ENCODE measurements at regions not wholly inside any gene's neighbourhood (a gene's known extent, or its start where the extent isn't known, plus 50 kb on each side); places are given as distances from the start of the nearest gene placed in this dataset.

DNA sequence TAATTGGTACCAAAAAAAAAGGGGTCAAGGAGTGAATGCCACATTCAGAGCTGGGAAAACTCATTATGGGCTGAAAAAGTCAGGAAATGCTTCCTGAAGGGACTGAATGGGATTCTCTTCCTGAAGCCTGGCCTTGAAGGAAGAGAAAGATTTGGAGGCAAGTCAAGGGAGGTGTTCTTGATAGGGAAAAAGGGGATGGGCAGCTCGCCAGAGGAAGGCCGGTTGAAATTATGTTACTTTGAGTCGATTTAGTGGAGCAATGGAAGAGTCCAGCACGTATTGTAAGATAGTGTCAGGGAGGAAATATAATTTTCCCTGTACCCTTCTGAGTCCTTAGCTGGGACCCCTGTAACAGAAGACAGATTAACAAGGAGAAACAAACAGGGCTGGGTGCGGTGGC lies 94.1 kb upstream of the CALM2 start:
- no peaks in the 10 kb centered on the region for H3K36me3 ChIP-seq (replicated peaks in 1 of 2; ENCODE audit: control insufficient read depth in 1 of 2, insufficient read depth in 2 of 2, low read length in 2 of 2)
- no peaks in the 10 kb centered on the region for H3K27me3 ChIP-seq (ENCODE audit: control insufficient read depth in 2 of 2, insufficient read depth in 2 of 2, low read length in 2 of 2)
- H3K4me1 ChIP-seq (ENCODE audit: control insufficient read depth in 1 of 2, insufficient read depth in 2 of 2, low read length in 2 of 2), result peaks cover 34 to 35% of the 10 kb centered on the region in 2 donors
- no peak overlapping the region for H3K4me3 Mint-ChIP-seq
- H2AFZ ChIP-seq (ENCODE audit: insufficient read depth, low read depth, low read length, poor library complexity, severe bottlenecking), result no peak overlapping the region
- no peaks in the 10 kb centered on the region for H3K9me3 Mint-ChIP-seq
- no peaks in the 10 kb centered on the region for H4K20me1 ChIP-seq (ENCODE audit: insufficient read depth, low read length)
- H3K27ac ChIP-seq (ENCODE audit: low read depth in 1 of 2, low read length in 2 of 2), result no peak overlapping the region
- no peaks in the 10 kb centered on the region for H3K36me3 Mint-ChIP-seq
- peaks cover 49% of the 10 kb centered on the region for H3K4me1 Mint-ChIP-seq
- H3K9ac ChIP-seq (ENCODE audit: insufficient read depth, low read length, poor library complexity, severe bottlenecking), result no peak overlapping the region
- no peak overlapping the region for H3K4me2 ChIP-seq (replicated peaks; ENCODE audit: extremely low read depth, low read length, poor library complexity, severe bottlenecking)
- no peaks in the 10 kb centered on the region for H3K79me2 ChIP-seq (ENCODE audit: insufficient read depth, low read length)
- no peaks in the 10 kb centered on the region for H3K9me3 ChIP-seq (replicated peaks in 1 of 2; ENCODE audit: control insufficient read depth in 1 of 2, insufficient read depth in 1 of 2, low read length in 2 of 2)
- peaks cover 1 to 3% (median 2%) of the 10 kb centered on the region in 3 donors for H3K27me3 Mint-ChIP-seq (ENCODE audit: low read depth in 3 of 3)
- no peak for DNase-seq
- WGBS (ENCODE audit: insufficient coverage), result 93% methylated on average over 3 of the region's 5 CpGs
- TF ChIP-seq, protein P1, sequence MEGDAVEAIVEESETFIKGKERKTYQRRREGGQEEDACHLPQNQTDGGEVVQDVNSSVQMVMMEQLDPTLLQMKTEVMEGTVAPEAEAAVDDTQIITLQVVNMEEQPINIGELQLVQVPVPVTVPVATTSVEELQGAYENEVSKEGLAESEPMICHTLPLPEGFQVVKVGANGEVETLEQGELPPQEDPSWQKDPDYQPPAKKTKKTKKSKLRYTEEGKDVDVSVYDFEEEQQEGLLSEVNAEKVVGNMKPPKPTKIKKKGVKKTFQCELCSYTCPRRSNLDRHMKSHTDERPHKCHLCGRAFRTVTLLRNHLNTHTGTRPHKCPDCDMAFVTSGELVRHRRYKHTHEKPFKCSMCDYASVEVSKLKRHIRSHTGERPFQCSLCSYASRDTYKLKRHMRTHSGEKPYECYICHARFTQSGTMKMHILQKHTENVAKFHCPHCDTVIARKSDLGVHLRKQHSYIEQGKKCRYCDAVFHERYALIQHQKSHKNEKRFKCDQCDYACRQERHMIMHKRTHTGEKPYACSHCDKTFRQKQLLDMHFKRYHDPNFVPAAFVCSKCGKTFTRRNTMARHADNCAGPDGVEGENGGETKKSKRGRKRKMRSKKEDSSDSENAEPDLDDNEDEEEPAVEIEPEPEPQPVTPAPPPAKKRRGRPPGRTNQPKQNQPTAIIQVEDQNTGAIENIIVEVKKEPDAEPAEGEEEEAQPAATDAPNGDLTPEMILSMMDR (IDR thresholded peaks at IDR 0.05), result no peak
- no peak overlapping the region for H3K4me3 ChIP-seq (replicated peaks in 1 of 3; ENCODE audit: low read depth in 2 of 3, low read length in 3 of 3)
- intact Hi-C loops (cut with micrococcal nuclease), result loop anchor here (5.0 kb wide), 2 partner anchors 42 to 52 kb away; no protein-coding TSS in a partner anchor
- H3K27ac Mint-ChIP-seq, result peak overlapping the region in 2 of 7 donors; percentile 5 to 28

DNA sequence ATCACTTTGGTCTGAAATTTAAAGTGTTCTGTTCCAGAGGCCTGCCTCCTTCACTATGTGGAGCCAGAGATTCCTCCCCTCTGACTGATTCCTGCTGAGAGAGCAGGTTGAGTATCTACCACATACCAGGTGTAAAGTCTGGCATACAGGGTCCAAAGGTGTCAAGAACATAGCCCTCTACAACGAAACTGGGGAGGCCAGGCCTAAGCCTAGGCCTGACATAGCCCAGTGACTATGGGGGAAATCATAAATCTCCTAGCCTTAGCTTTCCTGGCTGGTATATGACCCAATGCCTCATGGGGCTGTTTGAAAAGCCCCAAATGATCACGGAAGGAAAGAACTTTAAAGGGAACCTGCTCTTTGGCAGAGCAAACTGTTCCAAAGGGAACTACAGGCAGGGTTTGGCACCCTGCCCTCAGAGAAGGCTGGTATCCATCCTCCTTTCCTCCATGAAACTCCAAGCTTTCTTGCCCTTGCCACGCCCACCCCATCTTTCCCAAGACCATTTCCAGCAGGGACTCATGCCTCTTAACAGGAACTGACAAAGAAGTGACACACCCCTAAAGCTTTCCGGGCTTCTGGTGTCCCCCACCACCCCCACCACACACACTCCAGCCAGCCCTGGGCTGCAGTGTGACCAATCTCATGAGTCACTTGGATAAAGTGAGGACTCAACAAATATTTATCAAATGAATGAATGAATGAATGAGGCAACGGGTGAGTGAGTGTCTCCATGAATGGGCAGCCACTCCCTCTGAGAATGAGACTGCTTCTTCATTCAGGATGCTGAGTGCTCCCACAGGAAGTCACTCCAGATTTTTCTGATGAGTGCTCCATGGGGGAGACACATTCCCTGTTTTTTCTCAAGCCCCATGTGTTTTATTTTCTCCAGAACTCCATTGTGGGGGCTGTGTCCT lies 93.3 kb upstream of the CALM2 start:
- Histone ChIP-seq H3K4me3 (replicated peaks in 1 of 3; ENCODE audit: low read depth in 2 of 3, low read length in 3 of 3) (no peak overlapping the region), H2AFZ (ENCODE audit: insufficient read depth, low read depth, low read length, poor library complexity, severe bottlenecking) (no peak overlapping the region), H4K20me1 (ENCODE audit: insufficient read depth, low read length) (no peaks in the 10 kb centered on the region), H3K4me2 (replicated peaks; ENCODE audit: extremely low read depth, low read length, poor library complexity, severe bottlenecking) (no peak overlapping the region), H3K4me1 (ENCODE audit: control insufficient read depth in 1 of 2, insufficient read depth in 2 of 2, low read length in 2 of 2) (peaks cover 26 to 28% of the 10 kb centered on the region in 2 donors), H3K36me3 (replicated peaks in 1 of 2; ENCODE audit: control insufficient read depth in 1 of 2, insufficient read depth in 2 of 2, low read length in 2 of 2) (no peaks in the 10 kb centered on the region), H3K9me3 (replicated peaks in 1 of 2; ENCODE audit: control insufficient read depth in 1 of 2, insufficient read depth in 1 of 2, low read length in 2 of 2) (no peaks in the 10 kb centered on the region), H3K27ac (ENCODE audit: low read depth in 1 of 2, low read length in 2 of 2) (no peak overlapping the region), H3K79me2 (ENCODE audit: insufficient read depth, low read length) (no peaks in the 10 kb centered on the region), H3K9ac (ENCODE audit: insufficient read depth, low read length, poor library complexity, severe bottlenecking) (no peak overlapping the region), H3K27me3 (ENCODE audit: control insufficient read depth in 2 of 2, insufficient read depth in 2 of 2, low read length in 2 of 2) (no peaks in the 10 kb centered on the region)
- no peaks in the 10 kb centered on the region for H3K9me3 Mint-ChIP-seq
- H3K36me3 Mint-ChIP-seq, result no peaks in the 10 kb centered on the region
- H3K27me3 Mint-ChIP-seq (ENCODE audit: low read depth in 3 of 3), result peaks cover 1 to 3% (median 2%) of the 10 kb centered on the region in 3 donors
- DNase-seq, result peak; percentile 44 to 75 (median 60)
- TF ChIP-seq, protein P1 (IDR thresholded peaks at IDR 0.05), result no peak
- no peak overlapping the region for H3K4me3 Mint-ChIP-seq
- WGBS (ENCODE audit: insufficient coverage), result 93% methylated on average over 2 of the region's 5 CpGs
- peaks cover 41% of the 10 kb centered on the region for H3K4me1 Mint-ChIP-seq
- intact Hi-C loops (cut with micrococcal nuclease), result loop anchor here (5.0 kb wide), 2 partner anchors 43 to 53 kb away; no protein-coding TSS in a partner anchor
- H3K27ac Mint-ChIP-seq, result peak overlapping the region in 3 of 7 donors; percentile 8 to 31 (median 21)

All from CD14-positive monocyte (primary cell).